Sciatic nerve (tissue), 2 donors: ENCODE measurements at regions not wholly inside any gene's neighbourhood (a gene's known extent, or its start where the extent isn't known, plus 50 kb on each side); places are given as distances from the start of the nearest gene placed in this dataset.
A peak's percentile ranks its signal among the peaks of the same experiment; 100 is the strongest.

Source experiments
- ATAC-seq: fragments of 200-7000 bp; cut with Tn5 transposase; one replicate; pipeline ENCODE4 v1.9.1; 2020; ENCODE audit warnings: mild to moderate bottlenecking, moderate library complexity
- DNase-seq: peaks from one replicate; pipeline ENCODE4 v3.0.0-alpha.2; 2020; ENCODE audit warnings: low spot score
- intact Hi-C: fragments of 100-400 bp; cut with DNase I; formaldehyde crosslinking; loops from one replicate; pipeline ENCODE4 v1.14.2; 2022
- donor health status: DM: no; HTN: no; CAD: no.
- donor health status: DM: no; HTN: no; CAD: no.

GRCh38 chr19:28915737-28916460 is 297.1 kb downstream of the UQCRFS1 start:
- DNase-seq (no peak), ATAC-seq (no peak)
- intact Hi-C loops: no loop called here

GRCh38 chr19:28915202-28915601 is 297.7 kb downstream of the UQCRFS1 start:
- intact Hi-C loops: no loop called here
- ATAC-seq: no peak

GRCh38 chr19:28914173-28914572 is 298.8 kb downstream of the UQCRFS1 start:
- ATAC-seq: no peak
- no peak for DNase-seq
- intact Hi-C loops: no loop called here

More at GRCh38 chr19:28915202-28915601, 297.7 kb downstream of the UQCRFS1 start:
- DNase-seq: no peak

- DNase-seq (no peak), ATAC-seq (no peak)
- intact Hi-C loops: no loop called here
These were observed 299.3 kb downstream of the UQCRFS1 start for GRCh38 chr19:28913626-28914025.

- DNase-seq (no peak), ATAC-seq (no peak)
- intact Hi-C loops: no loop called here
These were observed 304.0 kb downstream of the UQCRFS1 start for GRCh38 chr19:28908941-28909340.

- intact Hi-C loops: no loop called here
- ATAC-seq (no peak), DNase-seq (no peak)
These were observed 305.4 kb downstream of the UQCRFS1 start for GRCh38 chr19:28907534-28907933.

GRCh38 chr19:28905996-28906395 is 307.0 kb downstream of the UQCRFS1 start:
- intact Hi-C loops: no loop called here
- ATAC-seq: no peak
- no peak for DNase-seq

GRCh38 chr19:28899703-28900102 is 313.2 kb downstream of the UQCRFS1 start:
- no peak for ATAC-seq
- intact Hi-C loops: no loop called here
- no peak for DNase-seq

- ATAC-seq (no peak), DNase-seq (no peak)
- intact Hi-C loops: no loop called here
These were observed 314.7 kb downstream of the UQCRFS1 start for GRCh38 chr19:28898249-28898648.

GRCh38 chr19:28889941-28890670 is 322.8 kb downstream of the UQCRFS1 start:
- peak; percentile 44 for ATAC-seq
- intact Hi-C loops: no loop called here
- DNase-seq: no peak

- ATAC-seq (no peak), DNase-seq (no peak)
- intact Hi-C loops: no loop called here
These were observed 324.9 kb downstream of the UQCRFS1 start for GRCh38 chr19:28887920-28888618.

- DNase-seq (no peak), ATAC-seq (no peak)
- intact Hi-C loops: no loop called here
These were observed 326.2 kb downstream of the UQCRFS1 start for GRCh38 chr19:28886708-28887107.

GRCh38 chr19:28885965-28886364 is 327.0 kb downstream of the UQCRFS1 start:
- ATAC-seq: no peak

GRCh38 chr19:28884786-28885476 is 328.0 kb downstream of the UQCRFS1 start:
- ATAC-seq (no peak), DNase-seq (no peak)
- intact Hi-C loops: loop anchor here (5.0 kb wide), 1 partner anchor 148 kb away; no protein-coding TSS in a partner anchor

More at GRCh38 chr19:28885965-28886364, 327.0 kb downstream of the UQCRFS1 start:
- intact Hi-C loops: no loop called here
- DNase-seq: no peak

- DNase-seq (peak; percentile 78), ATAC-seq (peak; percentile 92)
- intact Hi-C loops: loop anchor here (5.0 kb wide), 1 partner anchor 146 kb away; no protein-coding TSS in a partner anchor
These were observed 329.7 kb downstream of the UQCRFS1 start for GRCh38 chr19:28883241-28883693.

GRCh38 chr19:28882818-28883217 is 330.1 kb downstream of the UQCRFS1 start:
- peak; percentile 53 for ATAC-seq
- intact Hi-C loops: loop anchor here (5.0 kb wide), 1 partner anchor 146 kb away; no protein-coding TSS in a partner anchor
- no peak for DNase-seq

- DNase-seq: no peak
- intact Hi-C loops: loop anchor here (5.0 kb wide), 1 partner anchor 144 kb away; no protein-coding TSS in a partner anchor
- no peak for ATAC-seq
These were observed 331.3 kb downstream of the UQCRFS1 start for GRCh38 chr19:28881616-28882015.

GRCh38 chr19:28880735-28881401 is 332.1 kb downstream of the UQCRFS1 start:
- intact Hi-C loops: loop anchor here (5.0 kb wide), 1 partner anchor 144 kb away; no protein-coding TSS in a partner anchor
- no peak for DNase-seq
- ATAC-seq: no peak
